Heart left ventricle (tissue), 13 donors: ENCODE measurements at regions not wholly inside any gene's neighbourhood (a gene's known extent, or its start where the extent isn't known, plus 50 kb on each side); places are given as distances from the start of the nearest gene placed in this dataset.

Experiments used
- CTCF ChIP-seq, 12 donors: fragments of 200-600 bp; sonication (generic) in 4 of 12; IDR thresholded peaks; one replicate each; pipeline versions ENCODE4 v1.5.0 to v1.8.0; 2018 to 2022; ENCODE audit warnings: antibody characterized with exemption in 12 of 12, mild to moderate bottlenecking in 5 of 12
- POLR2A ChIP-seq, 2 donors: fragments of 450-650 bp; IDR thresholded peaks; one replicate each; pipeline ENCODE4 v1.6.1; 2017; ENCODE audit warnings: antibody characterized with exemption in 2 of 2, mild to moderate bottlenecking in 2 of 2, moderate library complexity in 2 of 2
- donor health status: ischemic (EF 13 %, LVEDD 7.1; RV severe dilation, severe dysfunction).
- donor health status: DM: no; HTN: yes; CAD: no.
- donor health status: DM: no; HTN: no; CAD: no.
- donor health status: ischemic (EF 25% LVEDD 6.9; RV normal size, moderate dysfunction).
- donor health status: ischemic (EF 25% LVEDD 5.7; RV mildly dilated, moderate dysfunction).
- donor health status: ischemic (EF 35%, LVEDD 5.7; RV mildly dilated, moderate dysfunction).
- donor health status: nonischemic (EF 11% LVEDD 7.7; RV severe dilation, severe dysfunction).
- donor health status: DM: yes; HTN: yes; CAD: no.
- donor health status: PGD.
- donor health status: ischemic (EF 29% LVEDD 5.4; RV normal size, mild dysfunction).
- donor health status: nonischemic (EF 23%, LVEDD 6.1; RV moderate dilation, normal function).

- TF ChIP-seq CTCF (IDR thresholded peaks at IDR 0.05): no peak
- no peak for TF ChIP-seq POLR2A (IDR thresholded peaks at IDR 0.05)
Measured at GRCh38 chr7:156206174-156206573, 393.9 kb upstream of the SHH start.
